Activated B cell treated with CpG ODN at 0.5 μM for 24 hours (primary cell): ENCODE measurements at regions not wholly inside any gene's neighbourhood (a gene's known extent, or its start where the extent isn't known, plus 50 kb on each side); places are given as distances from the start of the nearest gene placed in this dataset.

Experiments used
- ATAC-seq: fragments of 200-7000 bp; cut with Tn5 transposase; one replicate; pipeline ENCODE4 v1.10.0; 2021; ENCODE audit warnings: low read depth, mild to moderate bottlenecking, moderate library complexity
- CTCF ChIA-PET: fragments of 350-600 bp; sonication (Branson Sonifier 250); formaldehyde crosslinking; loops from one replicate; lab custom pipeline; 2021; ENCODE audit warnings: antibody characterized with exemption; lab: Charles Lee
- POLR2A ChIA-PET: fragments of 350-600 bp; sonication (Branson Sonifier 250); formaldehyde crosslinking; loops from one replicate; lab custom pipeline; 2021; ENCODE audit warnings: antibody characterized with exemption; lab: Charles Lee
- DNase-seq: peaks from one replicate; pipeline ENCODE4 v3.0.0; 2022
- H3K27ac Mint-ChIP-seq: one replicate; pipeline ENCODE4 v1.8.0; 2020; ENCODE audit warnings: mixed read lengths
- H3K27me3 Mint-ChIP-seq: one replicate; pipeline ENCODE4 v1.8.0; 2021; ENCODE audit warnings: mixed read lengths
- H3K36me3 Mint-ChIP-seq: one replicate; pipeline ENCODE4 v1.8.0; 2021; ENCODE audit warnings: low read depth, mixed read lengths
- H3K4me1 Mint-ChIP-seq: one replicate; pipeline ENCODE4 v1.8.0; 2021; ENCODE audit warnings: mixed read lengths
- H3K4me3 Mint-ChIP-seq: one replicate; pipeline ENCODE4 v1.8.0; 2020; ENCODE audit warnings: mild to moderate bottlenecking, mixed read lengths
- H3K9me3 Mint-ChIP-seq: one replicate; pipeline ENCODE4 v1.8.0; 2020; ENCODE audit warnings: mixed read lengths
- intact Hi-C: fragments of 100-400 bp; cut with micrococcal nuclease; formaldehyde crosslinking; loops from one replicate; pipeline ENCODE4 v1.15.1; 2024
- TF ChIP-seq, protein P1 (sequence below): fragments of 200-600 bp; IDR thresholded peaks from one replicate; pipeline ENCODE4 v1.8.0; 2022; ENCODE audit warnings: antibody characterized with exemption, mild to moderate bottlenecking

DNA sequence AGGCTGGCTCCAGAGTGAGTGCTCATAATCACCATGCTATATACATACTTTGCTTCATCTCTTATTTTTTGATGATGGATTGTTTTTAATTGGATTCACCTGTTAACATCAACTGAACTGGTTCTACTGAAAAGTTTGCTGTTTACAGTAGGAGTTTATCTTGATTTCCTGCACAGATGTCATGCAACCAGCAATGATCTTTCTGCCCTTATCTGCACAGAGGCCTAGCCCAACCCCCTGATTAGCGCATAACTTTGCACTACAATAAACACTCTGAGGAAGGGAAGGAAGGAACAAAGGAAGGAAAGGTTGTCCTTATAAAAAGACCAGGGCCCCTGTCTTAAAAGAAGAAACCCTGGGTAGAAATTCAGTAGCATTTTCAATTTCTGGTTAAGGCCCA is 152.9 kb downstream of the RGS9 start:
- Mint-ChIP-seq H3K4me1 (no peaks in the 10 kb centered on the region), H3K9me3 (no peaks in the 10 kb centered on the region), H3K27ac (no peak overlapping the region), H3K27me3 (peaks cover 11% of the 10 kb centered on the region), H3K36me3 (no peaks in the 10 kb centered on the region), H3K4me3 (no peak overlapping the region)
- ChIA-PET CTCF (no interaction called here), POLR2A (no interaction called here)
- DNase-seq (no peak), ATAC-seq (no peak)
- intact Hi-C loops = no loop called here
- TF ChIP-seq, protein P1, sequence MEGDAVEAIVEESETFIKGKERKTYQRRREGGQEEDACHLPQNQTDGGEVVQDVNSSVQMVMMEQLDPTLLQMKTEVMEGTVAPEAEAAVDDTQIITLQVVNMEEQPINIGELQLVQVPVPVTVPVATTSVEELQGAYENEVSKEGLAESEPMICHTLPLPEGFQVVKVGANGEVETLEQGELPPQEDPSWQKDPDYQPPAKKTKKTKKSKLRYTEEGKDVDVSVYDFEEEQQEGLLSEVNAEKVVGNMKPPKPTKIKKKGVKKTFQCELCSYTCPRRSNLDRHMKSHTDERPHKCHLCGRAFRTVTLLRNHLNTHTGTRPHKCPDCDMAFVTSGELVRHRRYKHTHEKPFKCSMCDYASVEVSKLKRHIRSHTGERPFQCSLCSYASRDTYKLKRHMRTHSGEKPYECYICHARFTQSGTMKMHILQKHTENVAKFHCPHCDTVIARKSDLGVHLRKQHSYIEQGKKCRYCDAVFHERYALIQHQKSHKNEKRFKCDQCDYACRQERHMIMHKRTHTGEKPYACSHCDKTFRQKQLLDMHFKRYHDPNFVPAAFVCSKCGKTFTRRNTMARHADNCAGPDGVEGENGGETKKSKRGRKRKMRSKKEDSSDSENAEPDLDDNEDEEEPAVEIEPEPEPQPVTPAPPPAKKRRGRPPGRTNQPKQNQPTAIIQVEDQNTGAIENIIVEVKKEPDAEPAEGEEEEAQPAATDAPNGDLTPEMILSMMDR = no peak

DNA sequence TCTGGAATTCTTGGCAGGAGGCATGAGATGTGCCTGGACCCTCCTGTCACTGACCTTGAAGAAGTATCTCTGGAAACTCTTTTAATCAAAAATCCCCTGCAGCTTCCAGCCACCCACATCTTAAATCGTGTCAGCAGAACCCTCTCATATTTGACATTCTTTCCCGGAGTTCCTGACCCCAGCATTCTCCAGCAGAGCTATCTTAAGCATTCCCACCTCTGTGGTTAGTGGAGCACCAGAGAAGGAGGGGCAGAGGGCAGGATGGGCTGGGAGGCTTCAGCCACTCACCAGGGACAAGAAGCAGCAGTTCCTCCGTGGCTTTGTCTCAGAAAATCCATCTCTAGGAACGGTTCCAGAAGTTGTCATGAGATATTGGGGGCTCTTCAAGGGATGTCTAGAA is 149.9 kb downstream of the RGS9 start:
- no peak for DNase-seq
- Mint-ChIP-seq H3K36me3 (no peaks in the 10 kb centered on the region), H3K27me3 (peaks cover 6% of the 10 kb centered on the region), H3K9me3 (no peaks in the 10 kb centered on the region), H3K4me1 (no peaks in the 10 kb centered on the region), H3K4me3 (no peak overlapping the region), H3K27ac (no peak overlapping the region)
- CTCF ChIA-PET = no interaction called here
- TF ChIP-seq, protein P1 = no peak
- intact Hi-C loops = no loop called here
- ATAC-seq = no peak
- POLR2A ChIA-PET = no interaction called here

DNA sequence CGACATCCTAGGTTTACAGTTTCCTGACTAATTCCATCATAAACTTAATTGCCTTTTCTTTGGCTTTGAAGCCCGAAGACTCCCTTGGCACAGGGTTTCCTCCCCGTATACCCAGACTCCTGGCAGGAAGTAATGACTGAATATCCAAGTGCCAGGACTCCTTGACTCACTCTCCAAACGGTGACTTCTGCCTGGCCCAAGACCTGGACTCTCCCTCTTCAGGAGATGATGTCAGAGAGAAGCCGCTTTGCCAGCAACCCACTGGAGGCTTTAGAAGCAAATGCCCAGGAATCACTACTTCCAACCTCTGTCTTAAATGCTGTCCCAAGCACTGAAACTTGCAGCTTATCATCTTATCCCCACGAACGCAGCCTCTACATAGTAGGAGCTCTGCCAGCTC is 146.5 kb downstream of the RGS9 start:
- TF ChIP-seq, protein P1 = no peak
- Mint-ChIP-seq H3K4me1 (no peaks in the 10 kb centered on the region), H3K27ac (no peak overlapping the region), H3K4me3 (no peak overlapping the region), H3K36me3 (no peaks in the 10 kb centered on the region), H3K27me3 (peaks cover 6% of the 10 kb centered on the region), H3K9me3 (no peaks in the 10 kb centered on the region)
- intact Hi-C loops = no loop called here
- ChIA-PET CTCF (no interaction called here), POLR2A (no interaction called here)
- no peak for DNase-seq
- ATAC-seq = no peak

DNA sequence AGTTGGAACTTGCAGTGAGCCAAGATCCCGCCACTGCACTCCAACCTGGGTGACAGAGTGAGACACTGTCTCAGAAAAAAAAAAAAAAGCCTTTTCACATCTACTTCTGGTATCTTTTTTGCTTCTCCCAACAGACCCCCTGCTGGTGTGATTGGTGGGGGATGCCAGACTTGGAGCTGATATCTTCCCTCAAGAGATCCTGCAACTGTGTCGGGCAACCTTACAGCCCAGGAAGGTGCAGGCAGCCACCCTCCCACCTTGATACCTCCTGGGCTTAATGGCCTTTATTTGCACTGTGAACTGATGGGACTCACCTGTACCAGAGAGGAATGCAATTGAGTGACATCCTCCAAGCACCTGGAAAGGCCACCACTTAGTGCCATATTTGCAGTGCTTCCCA is 142.3 kb downstream of the RGS9 start:
- ATAC-seq = no peak
- TF ChIP-seq, protein P1 = no peak
- CTCF ChIA-PET = no interaction called here
- intact Hi-C loops = no loop called here
- H3K36me3 Mint-ChIP-seq = no peaks in the 10 kb centered on the region
- POLR2A ChIA-PET = no interaction called here
- no peak for DNase-seq
- H3K9me3 Mint-ChIP-seq = no peaks in the 10 kb centered on the region
- H3K4me3 Mint-ChIP-seq = no peak overlapping the region
- H3K27ac Mint-ChIP-seq = no peak overlapping the region
- H3K4me1 Mint-ChIP-seq = peaks cover 7% of the 10 kb centered on the region
- peaks cover 19% of the 10 kb centered on the region for H3K27me3 Mint-ChIP-seq

DNA sequence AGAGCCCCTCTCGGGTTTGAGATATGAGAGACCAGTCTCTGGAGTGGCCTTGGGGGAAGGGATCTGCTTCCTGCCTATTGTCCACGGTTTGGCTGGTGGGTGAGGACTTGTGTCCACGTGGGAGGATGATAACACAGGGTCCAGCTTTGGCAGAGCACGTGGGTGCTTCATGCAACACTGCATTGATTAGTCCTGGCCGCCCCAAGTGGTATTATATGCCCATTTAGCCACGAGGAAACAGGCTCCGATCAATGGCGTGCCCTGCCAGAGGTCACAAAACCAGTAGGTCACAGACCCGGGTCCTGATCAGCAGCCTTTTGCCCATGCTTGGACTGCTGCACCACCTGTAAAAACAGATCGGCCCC is 141.6 kb downstream of the RGS9 start:
- intact Hi-C loops = no loop called here
- ATAC-seq (no peak), DNase-seq (no peak)
- CTCF ChIA-PET = no interaction called here
- H3K4me1 Mint-ChIP-seq = peaks cover 7% of the 10 kb centered on the region
- no peaks in the 10 kb centered on the region for H3K36me3 Mint-ChIP-seq
- no peak overlapping the region for H3K4me3 Mint-ChIP-seq
- H3K27ac Mint-ChIP-seq = no peak overlapping the region
- POLR2A ChIA-PET = no interaction called here
- TF ChIP-seq, protein P1 = no peak
- no peaks in the 10 kb centered on the region for H3K9me3 Mint-ChIP-seq
- H3K27me3 Mint-ChIP-seq = peaks cover 19% of the 10 kb centered on the region
